HG02588 (cell line): ENCODE measurements at regions not wholly inside any gene's neighbourhood (a gene's known extent, or its start where the extent isn't known, plus 50 kb on each side); places are given as distances from the start of the nearest gene placed in this dataset.
"Not testable (repeated sequence)": the region's sequence is repeated elsewhere in the genome, so short reads cannot be mapped to it uniquely, and the experiment has no call there.

Experiments used
- ATAC-seq: cut with Tn5 transposase; IDR thresholded peaks from one replicate; pipeline ENCODE4 v1.9.1; 2021; ENCODE audit warnings: mild to moderate bottlenecking, moderate library complexity; ENCODE audit not compliant: unreplicated experiment

DNA sequence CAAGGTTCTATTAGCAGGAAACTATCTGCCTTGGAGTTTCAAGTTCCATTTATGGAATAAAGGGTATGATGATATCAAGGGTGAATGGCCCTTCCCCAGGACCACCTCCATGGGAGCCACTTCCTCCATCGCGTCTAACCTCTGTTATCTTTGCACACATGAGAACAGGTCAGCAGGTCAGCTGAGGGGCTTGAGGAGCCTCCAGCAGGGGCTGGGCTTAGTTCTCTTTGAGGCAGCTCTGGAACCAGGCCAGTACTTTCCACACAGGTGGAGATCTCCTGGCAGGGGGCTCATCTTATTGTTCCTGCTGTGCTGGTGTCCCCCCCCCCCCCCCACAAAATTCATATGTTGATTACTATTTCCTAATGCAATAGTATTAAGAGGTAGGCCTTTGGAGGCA, 472.2 kb upstream of the ZMIZ1 start:
- no peak for ATAC-seq

DNA sequence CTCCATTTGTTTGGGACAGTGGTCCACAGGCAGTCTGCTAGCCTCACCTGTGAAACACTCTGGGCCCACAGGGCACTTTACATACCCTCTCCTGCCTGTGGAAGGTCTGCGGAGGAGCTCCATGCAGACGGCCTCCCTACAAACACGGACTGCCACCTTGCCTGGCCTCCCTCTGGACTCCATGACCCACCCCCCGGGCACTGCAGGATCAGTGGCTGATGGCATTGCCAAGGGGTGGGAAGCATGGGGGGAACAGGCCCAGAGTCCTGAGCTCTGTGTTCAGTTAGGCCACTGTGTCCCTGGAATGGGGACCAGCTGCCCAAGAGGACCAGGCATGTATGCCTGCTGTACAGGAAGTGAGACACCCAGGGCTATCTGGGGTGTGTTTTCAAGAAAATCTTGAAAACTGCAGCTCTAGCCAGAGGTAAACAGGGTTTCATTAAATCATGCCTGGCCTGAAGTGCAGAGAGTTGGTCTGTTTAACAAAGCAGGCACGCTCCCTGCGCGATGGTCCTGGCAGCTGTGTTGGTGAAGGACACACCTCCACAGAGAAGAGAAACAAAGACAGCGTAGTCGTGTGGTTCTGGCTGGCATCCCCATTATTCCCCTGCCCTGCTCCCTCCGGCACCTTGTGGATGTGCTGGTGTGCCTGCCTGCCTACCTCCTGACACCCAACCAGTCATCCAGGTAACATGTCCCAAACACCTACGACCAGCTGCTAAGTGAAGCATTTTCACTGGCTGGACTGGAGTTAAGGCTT, 470.8 kb upstream of the ZMIZ1 start:
- no peak for ATAC-seq

DNA sequence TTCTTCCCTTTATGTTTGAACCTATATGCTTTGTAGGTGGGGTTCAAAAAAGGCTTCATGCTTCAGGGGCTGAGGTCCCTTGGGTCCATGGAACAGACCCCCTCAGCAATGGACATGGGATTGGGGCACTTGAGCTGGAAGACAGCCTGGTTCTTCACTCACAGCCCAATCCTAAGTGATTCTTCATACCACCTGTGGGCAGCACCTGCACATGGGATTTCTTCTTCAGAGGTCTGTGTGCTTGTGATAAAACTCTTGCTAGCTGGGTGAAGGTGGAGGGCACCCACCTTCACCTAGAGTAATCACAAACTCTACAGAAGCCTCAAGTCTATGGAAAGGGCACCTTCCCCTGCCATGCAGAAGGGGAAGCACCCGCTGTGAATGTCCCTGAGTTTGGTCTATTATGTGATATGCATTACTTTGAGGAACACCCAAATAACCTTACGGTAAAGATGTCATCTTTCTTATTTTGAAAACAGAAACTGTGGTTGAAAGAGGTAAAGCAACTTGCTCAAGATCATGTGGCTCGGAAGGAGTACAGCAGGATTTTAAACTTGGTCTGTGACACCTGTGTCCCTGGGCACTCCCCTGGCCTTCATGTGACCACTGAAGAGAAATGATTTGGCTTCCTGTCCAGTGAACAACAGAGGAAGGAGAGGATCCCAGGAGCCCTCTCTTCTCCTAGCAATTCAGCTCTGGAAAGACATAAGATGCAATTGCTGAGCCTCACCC, 469.5 kb upstream of the ZMIZ1 start:
- no peak for ATAC-seq

- ATAC-seq, result no peak
These were observed 468.6 kb upstream of the ZMIZ1 start for GRCh38 chr10:78600121-78600665.

- ATAC-seq, result no peak
These were observed 468.0 kb upstream of the ZMIZ1 start for GRCh38 chr10:78600740-78601139.

- no peak for ATAC-seq
These were observed 466.4 kb upstream of the ZMIZ1 start for GRCh38 chr10:78602201-78602932.

GRCh38 chr10:78604286-78604685, 464.5 kb upstream of the ZMIZ1 start:
- no peak for ATAC-seq

DNA sequence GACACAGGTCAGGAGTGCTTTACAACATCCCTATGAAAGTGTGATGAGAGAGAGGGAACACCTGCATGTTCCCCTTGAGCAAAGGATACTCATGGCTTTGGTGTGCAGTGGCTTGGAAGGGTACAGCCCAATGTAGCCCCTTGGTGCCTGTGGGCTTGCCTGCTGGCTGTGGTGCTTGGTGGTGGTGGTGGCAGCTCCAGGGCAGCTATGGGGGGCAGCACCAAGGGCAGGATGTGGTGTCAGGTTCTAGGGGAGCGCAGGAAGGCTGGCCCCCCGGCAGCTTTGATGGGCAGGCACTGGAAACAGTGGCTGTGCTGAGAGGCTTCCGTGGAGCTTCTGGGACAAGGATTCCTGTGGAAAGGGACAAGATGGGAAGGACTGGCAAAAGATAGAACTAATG, 464.0 kb upstream of the ZMIZ1 start:
- no peak for ATAC-seq

- ATAC-seq, result no peak
These were observed 462.9 kb upstream of the ZMIZ1 start for GRCh38 chr10:78605800-78606350.

GRCh38 chr10:78606766-78607165, 462.0 kb upstream of the ZMIZ1 start:
- ATAC-seq, result not testable (repeated sequence)

- ATAC-seq, result no peak
These were observed 458.8 kb upstream of the ZMIZ1 start for GRCh38 chr10:78609976-78610375.

GRCh38 chr10:78613132-78613531, 455.6 kb upstream of the ZMIZ1 start:
- no peak for ATAC-seq

GRCh38 chr10:78614267-78614666, 454.5 kb upstream of the ZMIZ1 start:
- ATAC-seq, result no peak

GRCh38 chr10:78614744-78615143, 454.0 kb upstream of the ZMIZ1 start:
- no peak for ATAC-seq

GRCh38 chr10:78616125-78616695, 452.6 kb upstream of the ZMIZ1 start:
- no peak for ATAC-seq

- no peak for ATAC-seq
These were observed 451.7 kb upstream of the ZMIZ1 start for GRCh38 chr10:78617115-78617514.

GRCh38 chr10:78617631-78618030, 451.1 kb upstream of the ZMIZ1 start:
- no peak for ATAC-seq

DNA sequence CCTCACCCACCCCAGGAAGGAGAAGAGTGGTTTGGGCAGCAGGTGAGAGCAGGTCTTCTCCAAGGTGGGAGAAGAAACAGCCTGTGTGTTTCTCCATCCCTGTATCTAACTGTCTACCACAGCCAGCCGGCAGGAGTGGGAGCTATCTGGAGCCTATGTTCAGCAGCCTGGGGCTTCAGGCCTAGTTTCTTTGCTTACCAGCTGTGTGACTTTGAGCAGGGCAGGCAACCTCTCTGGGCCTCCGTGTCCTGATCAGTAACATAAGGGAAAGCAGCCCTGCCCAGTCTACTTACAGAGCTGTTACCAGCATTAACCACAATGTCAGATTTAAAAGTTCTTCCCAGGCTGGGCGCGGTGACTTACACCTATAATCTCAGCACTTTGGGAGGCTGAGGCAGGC, 450.7 kb upstream of the ZMIZ1 start:
- no peak for ATAC-seq

- no peak for ATAC-seq
These were observed 449.5 kb upstream of the ZMIZ1 start for GRCh38 chr10:78619115-78619851.

DNA sequence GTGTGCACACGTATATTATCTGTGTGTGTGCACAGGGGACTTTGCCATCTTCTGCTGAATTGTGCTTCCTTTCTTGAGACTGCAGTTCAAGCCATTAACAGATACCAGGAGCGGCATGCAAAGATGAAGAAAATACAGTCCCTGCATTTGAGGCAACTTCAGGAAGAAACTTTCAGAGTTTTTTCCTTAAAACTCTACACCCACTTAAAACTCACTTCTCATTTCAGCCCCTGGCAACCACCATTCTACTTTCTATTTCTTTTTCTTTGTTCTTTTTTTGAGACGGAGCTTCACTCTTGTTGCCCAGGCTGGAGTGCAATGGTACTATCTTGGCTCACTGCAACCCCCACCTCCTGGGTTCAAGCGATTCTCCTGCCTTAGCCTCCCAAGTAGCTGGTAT, 448.9 kb upstream of the ZMIZ1 start:
- no peak for ATAC-seq
